Gastrocnemius medialis (tissue), 4 donors: ENCODE measurements at regions not wholly inside any gene's neighbourhood (a gene's known extent, or its start where the extent isn't known, plus 50 kb on each side); places are given as distances from the start of the nearest gene placed in this dataset.

ENCODE experiments used
- ATAC-seq, 2 donors: fragments of 150-250 bp; one replicate each; pipeline ENCODE4 v1.9.1; 2016
- DNase-seq, 2 donors: peaks; one replicate each; pipeline ENCODE4 v3.0.0-alpha.2; 2019
- H3K27ac ChIP-seq, 4 donors: fragments of 200-600 bp; sonication (generic); 1 replicate in 1 of 4; 2 replicates in 3 of 4; pipeline ENCODE4 v1.5.1; 2016 to 2018; ENCODE audit warnings: mild to moderate bottlenecking in 2 of 4, moderate library complexity in 1 of 4
- H3K27me3 ChIP-seq, 3 donors: fragments of 200-600 bp; sonication (generic) in 2 of 3; 1 replicate in 1 of 3; 2 replicates in 2 of 3; pipeline versions ENCODE4 v1.5.1 to v1.6.0; 2016 to 2019; ENCODE audit warnings: mild to moderate bottlenecking in 1 of 3, moderate library complexity in 1 of 3
- H3K36me3 ChIP-seq, 2 donors: fragments of 200-600 bp; sonication (generic) in 1 of 2; one replicate each; pipeline ENCODE4 v1.5.1; 2017 to 2018
- H3K4me1 ChIP-seq, 2 donors: fragments of 200-600 bp; sonication (generic) in 1 of 2; one replicate each; pipeline ENCODE4 v1.5.1; 2016 to 2017; ENCODE audit warnings: mild to moderate bottlenecking in 2 of 2
- H3K4me3 ChIP-seq, 4 donors: fragments of 200-600 bp; sonication (generic) in 3 of 4; 1 replicate in 1 of 4; 2 replicates in 3 of 4; pipeline ENCODE4 v1.5.1; 2016 to 2019; ENCODE audit warnings: mild to moderate bottlenecking in 2 of 4
- H3K9me3 ChIP-seq, 3 donors: fragments of 200-600 bp; sonication (generic) in 2 of 3; 1 replicate in 1 of 3; 2 replicates in 2 of 3; pipeline ENCODE4 v1.5.1; 2016 to 2019
- CTCF ChIP-seq, 5 experiments: fragments of 450-650 bp in 3 of 5; fragments of 200-600 bp in 2 of 5; sonication (generic) in 2 of 5; IDR thresholded peaks in 4 of 5; conservative IDR thresholded peaks in 1 of 5; 1 replicate in 4 of 5; 2 replicates in 1 of 5; pipeline ENCODE4 v1.5.1; 2016 to 2019; ENCODE audit warnings: antibody characterized with exemption in 5 of 5, mild to moderate bottlenecking in 3 of 5, moderate library complexity in 3 of 5
- POLR2A ChIP-seq, 2 donors: fragments of 450-650 bp; IDR thresholded peaks; one replicate each; pipeline ENCODE4 v1.6.1; 2017; ENCODE audit warnings: antibody characterized with exemption in 2 of 2, mild to moderate bottlenecking in 2 of 2, moderate library complexity in 2 of 2
- in situ Hi-C, 4 donors: fragments of 200-750 bp; cut with MboI; loops; one replicate each; pipeline versions ENCODE4 v1.15.0 to v1.8.0; 2017; ENCODE audit warnings: low sequenced_read_pairs in 4 of 4
- intact Hi-C: fragments of 100-400 bp; cut with DNase I; formaldehyde crosslinking; loops from one replicate; pipeline ENCODE4 v1.15.1; 2023; ENCODE audit warnings: low total_unique reads

- in situ Hi-C loops, result loop anchor here (5.0 to 25.0 kb wide), 7 partner anchors 117 to 795 kb away; partner anchors contain the start of gene CCNT2 (in 1 of the 4)
- no peak for ATAC-seq
Measured at GRCh38 chr2:134117676-134118075, 136.2 kb upstream of the MGAT5 start.

GRCh38 chr2:134118279-134119116 is 135.4 kb upstream of the MGAT5 start:
- Histone ChIP-seq H3K27me3 (no peaks in the 10 kb centered on the region), H3K4me3 (peak overlapping the region in 2 of 4 donors; percentile 9 to 27), H3K36me3 (no peaks in the 10 kb centered on the region), H3K27ac (peak overlapping the region; percentile 47 to 79 (median 54)), H3K9me3 (no peaks in the 10 kb centered on the region), H3K4me1 (peaks cover 8 to 15% of the 10 kb centered on the region in 2 donors)
- intact Hi-C loops, result loop anchor here (1.0 to 5.0 kb wide), 4 partner anchors 54 to 294 kb away; no protein-coding TSS in a partner anchor
- ATAC-seq, result peak; percentile 72 to 75
- peak; percentile 76 to 78 for DNase-seq
- in situ Hi-C loops, result loop anchor here (5.0 to 25.0 kb wide), 7 partner anchors 116 to 794 kb away; partner anchors contain the start of gene CCNT2 (in 1 of the 4)
- TF ChIP-seq CTCF (IDR thresholded peaks at IDR 0.05 in 4 of 5, conservative IDR thresholded peaks at IDR 0.05 in 1 of 5), result peak; percentile 62 to 82 (median 71)
- no peak for TF ChIP-seq POLR2A (IDR thresholded peaks at IDR 0.05)

More at GRCh38 chr2:134117676-134118075, 136.2 kb upstream of the MGAT5 start:
- intact Hi-C loops, result loop anchor here (1.0 to 5.0 kb wide), 4 partner anchors 55 to 295 kb away; no protein-coding TSS in a partner anchor
- Histone ChIP-seq H3K4me3 (no peak overlapping the region), H3K9me3 (no peaks in the 10 kb centered on the region), H3K36me3 (no peaks in the 10 kb centered on the region), H3K4me1 (peaks cover 8 to 15% of the 10 kb centered on the region in 2 donors), H3K27ac (no peak overlapping the region), H3K27me3 (no peaks in the 10 kb centered on the region)
- TF ChIP-seq POLR2A (IDR thresholded peaks at IDR 0.05) (no peak), CTCF (IDR thresholded peaks at IDR 0.05 in 4 of 5, conservative IDR thresholded peaks at IDR 0.05 in 1 of 5) (no peak)
- no peak for DNase-seq

- intact Hi-C loops, result loop anchor here (5.0 kb wide), 2 partner anchors 53 to 88 kb away; no protein-coding TSS in a partner anchor
- H3K4me1 ChIP-seq, result peaks cover 12 to 15% of the 10 kb centered on the region in 2 donors
- no peak for TF ChIP-seq POLR2A (IDR thresholded peaks at IDR 0.05)
- TF ChIP-seq CTCF (IDR thresholded peaks at IDR 0.05 in 4 of 5, conservative IDR thresholded peaks at IDR 0.05 in 1 of 5), result no peak
- no peaks in the 10 kb centered on the region for H3K27me3 ChIP-seq
- H3K9me3 ChIP-seq, result no peaks in the 10 kb centered on the region
- H3K36me3 ChIP-seq, result no peaks in the 10 kb centered on the region
- H3K27ac ChIP-seq, result peak overlapping the region; percentile 61 to 79 (median 73)
- DNase-seq (no peak), ATAC-seq (no peak)
- peak overlapping the region; percentile 68 to 86 (median 81) for H3K4me3 ChIP-seq
- in situ Hi-C loops, result loop anchor here (5.0 to 25.0 kb wide), 7 partner anchors 116 to 793 kb away; partner anchors contain the start of gene CCNT2 (in 1 of the 4)
Measured at GRCh38 chr2:134119117-134119712, 134.7 kb upstream of the MGAT5 start.

GRCh38 chr2:134119713-134120405 is 134.0 kb upstream of the MGAT5 start:
- H3K27me3 ChIP-seq, result no peaks in the 10 kb centered on the region
- TF ChIP-seq POLR2A (IDR thresholded peaks at IDR 0.05), result peak; percentile 40 to 68
- no peak for TF ChIP-seq CTCF (IDR thresholded peaks at IDR 0.05 in 4 of 5, conservative IDR thresholded peaks at IDR 0.05 in 1 of 5)
- no peaks in the 10 kb centered on the region for H3K9me3 ChIP-seq
- H3K36me3 ChIP-seq, result no peaks in the 10 kb centered on the region
- ATAC-seq (peak; percentile 75 to 80), DNase-seq (peak; percentile 61 to 66)
- peak overlapping the region; percentile 61 to 79 (median 73) for H3K27ac ChIP-seq
- in situ Hi-C loops (loop anchor here (5.0 to 25.0 kb wide), 7 partner anchors 115 to 792 kb away; partner anchors contain the start of gene CCNT2 (in 1 of the 4)), intact Hi-C loops (loop anchor here (5.0 kb wide), 2 partner anchors 52 to 87 kb away; no protein-coding TSS in a partner anchor)
- H3K4me3 ChIP-seq, result peak overlapping the region; percentile 68 to 86 (median 81)
- H3K4me1 ChIP-seq, result peaks cover 12 to 15% of the 10 kb centered on the region in 2 donors
